Liver (tissue), 8 donors: ENCODE measurements at regions not wholly inside any gene's neighbourhood (a gene's known extent, or its start where the extent isn't known, plus 50 kb on each side); places are given as distances from the start of the nearest gene placed in this dataset.

Source experiments
- DNase-seq: peaks from one replicate; pipeline ENCODE4 v3.0.0-alpha.2; 2017; ENCODE audit warnings: low spot score
- H3K27ac ChIP-seq, 2 donors: one replicate each; pipeline ENCODE4 v1.7.0; 2013; ENCODE audit warnings: inconsistent platforms in 2 of 2, low read length in 2 of 2, control low read depth in 1 of 2, low read depth in 1 of 2, mild to moderate bottlenecking in 1 of 2
- H3K27me3 ChIP-seq, 4 donors: one replicate each; pipeline versions ENCODE4 v1.6.1 to v1.7.0; 2013; ENCODE audit warnings: low read length in 3 of 4, inconsistent platforms in 1 of 4, mild to moderate bottlenecking in 1 of 4, moderate library complexity in 1 of 4; ENCODE audit not compliant: control insufficient read depth in 4 of 4, insufficient read depth in 4 of 4
- H3K36me3 ChIP-seq, 4 donors: one replicate each; pipeline versions ENCODE4 v1.6.1 to v1.7.0; 2013; ENCODE audit warnings: low read length in 3 of 4, mild to moderate bottlenecking in 3 of 4, low read depth in 1 of 4, moderate library complexity in 1 of 4; ENCODE audit not compliant: control insufficient read depth in 4 of 4, insufficient read depth in 3 of 4
- H3K4me1 ChIP-seq, 4 donors: one replicate each; pipeline versions ENCODE4 v1.6.1 to v1.7.0; 2013; ENCODE audit warnings: low read length in 3 of 4, mild to moderate bottlenecking in 3 of 4, moderate library complexity in 1 of 4; ENCODE audit not compliant: control insufficient read depth in 4 of 4, insufficient read depth in 4 of 4
- H3K4me3 ChIP-seq, 3 donors: one replicate each; pipeline versions ENCODE4 v1.6.1 to v1.7.0; 2013; ENCODE audit warnings: low read length in 3 of 3, control low read depth in 1 of 3, low read depth in 1 of 3, mild to moderate bottlenecking in 1 of 3
- H3K9ac ChIP-seq, 2 donors: one replicate each; pipeline ENCODE4 v1.7.0; 2013; ENCODE audit warnings: low read length in 2 of 2, mild to moderate bottlenecking in 2 of 2, moderate library complexity in 2 of 2, control low read depth in 1 of 2, low read depth in 1 of 2
- H3K9me3 ChIP-seq, 4 donors: one replicate each; pipeline versions ENCODE4 v1.6.1 to v1.7.0; 2013; ENCODE audit warnings: low read length in 3 of 4; ENCODE audit not compliant: control insufficient read depth in 4 of 4
- EGR1 ChIP-seq, 2 donors: IDR thresholded peaks; 2 replicates each; pipeline ENCODE4 v1.6.1; 2016 to 2018; ENCODE audit warnings: antibody characterized with exemption in 2 of 2, low read depth in 2 of 2
- FOXA1 ChIP-seq: IDR thresholded peaks from 2 replicates; pipeline ENCODE4 v1.6.1; 2016; ENCODE audit warnings: antibody characterized with exemption
- FOXA2 ChIP-seq: IDR thresholded peaks from 2 replicates; pipeline ENCODE4 v1.6.1; 2016; ENCODE audit warnings: antibody characterized with exemption
- GABPA ChIP-seq, 2 donors: IDR thresholded peaks in 1 of 2; conservative IDR thresholded peaks in 1 of 2; 2 replicates each; pipeline ENCODE4 v1.6.1; 2016; ENCODE audit warnings: antibody characterized with exemption in 2 of 2, mild to moderate bottlenecking in 1 of 2, moderate library complexity in 1 of 2
- HNF4A ChIP-seq, 2 donors: conservative IDR thresholded peaks; 2 replicates each; pipeline ENCODE4 v1.6.1; 2016; ENCODE audit warnings: antibody characterized with exemption in 2 of 2, mild to moderate bottlenecking in 2 of 2
- HNF4G ChIP-seq: IDR thresholded peaks from 2 replicates; pipeline ENCODE4 v1.6.1; 2016; ENCODE audit warnings: antibody characterized with exemption
- JUND ChIP-seq, 2 donors: IDR thresholded peaks; 2 replicates each; pipeline ENCODE4 v1.6.1; 2016; ENCODE audit warnings: antibody characterized with exemption in 2 of 2
- NR2F2 ChIP-seq: IDR thresholded peaks from 2 replicates; pipeline ENCODE4 v1.6.1; 2016; ENCODE audit warnings: antibody characterized with exemption
- RAD21 ChIP-seq, 2 donors: IDR thresholded peaks; 2 replicates each; pipeline ENCODE4 v1.6.1; 2016; ENCODE audit warnings: antibody characterized with exemption in 2 of 2, mild to moderate bottlenecking in 2 of 2
- RXRA ChIP-seq, 2 donors: IDR thresholded peaks; 2 replicates each; pipeline ENCODE4 v1.6.1; 2017 to 2018; ENCODE audit warnings: antibody characterized with exemption in 2 of 2, mild to moderate bottlenecking in 1 of 2
- SP1 ChIP-seq: IDR thresholded peaks from 2 replicates; pipeline ENCODE4 v1.6.1; 2018; ENCODE audit warnings: antibody characterized with exemption, mild to moderate bottlenecking
- TAF1 ChIP-seq: conservative IDR thresholded peaks from 2 replicates; pipeline ENCODE4 v1.6.1; 2016; ENCODE audit warnings: antibody characterized with exemption, mild to moderate bottlenecking
- YY1 ChIP-seq: IDR thresholded peaks from 2 replicates; pipeline ENCODE4 v1.6.1; 2016; ENCODE audit warnings: antibody characterized with exemption, mild to moderate bottlenecking
- WGBS: extraction: QIAGEN DNeasy Blood & Tissue Kit; methylation state at CpG from one replicate; pipeline ENCODE4 v1.1.7; 2013; 5-methylcytosine and 5-hydroxymethylcytosine counted together
- TF ChIP-seq, protein P1 (sequence below): fragments of 150-350 bp; IDR thresholded peaks from 2 replicates; pipeline ENCODE4 v1.5.1; 2017; ENCODE audit warnings: improper control_type of control experiment, low read depth, low read length; ENCODE audit not compliant: missing input control
- TF ChIP-seq, protein P2 (sequence below): IDR thresholded peaks from 2 replicates; pipeline ENCODE4 v1.6.1; 2016; ENCODE audit warnings: antibody characterized with exemption
- TF ChIP-seq, protein P3 (sequence below): IDR thresholded peaks from 2 replicates; pipeline ENCODE4 v1.6.1; 2016; ENCODE audit warnings: antibody characterized with exemption
- TF ChIP-seq, protein P4 (sequence below): IDR thresholded peaks from 2 replicates; pipeline ENCODE4 v1.6.1; 2016; ENCODE audit warnings: antibody characterized with exemption, mild to moderate bottlenecking
- TF ChIP-seq, protein P5 (sequence below): IDR thresholded peaks from 2 replicates; pipeline ENCODE4 v1.6.1; 2016; ENCODE audit warnings: antibody characterized with exemption
- donor health status: healthy.
- donor health status: healthy.
- donor health status: healthy.
- donor health status: healthy.
- donor health status: healthy.

DNA sequence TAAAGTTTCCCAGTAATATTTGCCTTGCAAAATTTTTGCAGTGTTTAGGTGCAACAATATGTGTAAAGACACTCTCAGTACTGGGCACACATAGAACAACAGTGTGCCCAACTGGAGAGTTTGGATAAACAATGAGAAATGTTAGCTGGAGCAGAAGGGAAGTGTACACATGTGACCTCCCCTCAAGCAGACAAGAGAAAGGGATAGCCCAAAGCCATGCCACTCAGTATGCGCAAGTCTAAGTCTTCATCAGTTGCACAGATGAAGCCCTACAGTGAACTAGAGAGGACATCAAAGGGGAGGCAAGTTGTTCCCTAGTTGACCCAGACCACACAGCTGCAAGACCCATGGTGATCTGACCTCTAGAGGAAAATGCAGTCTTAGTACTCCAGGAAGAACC is 97.9 kb upstream of the CDH11 start:
- 93% methylated on average over 1 of the region's 1 CpG for WGBS
- DNase-seq: no peak
- Histone ChIP-seq H3K27me3 (no peaks in the 10 kb centered on the region), H3K9me3 (no peaks in the 10 kb centered on the region), H3K4me1 (no peaks in the 10 kb centered on the region), H3K27ac (no peak overlapping the region), H3K4me3 (no peak overlapping the region), H3K36me3 (no peaks in the 10 kb centered on the region), H3K9ac (no peak overlapping the region)
- TF ChIP-seq JUND (IDR thresholded peaks at IDR 0.05): no peak
- no peak for TF ChIP-seq FOXA2
- TF ChIP-seq, protein P1, sequence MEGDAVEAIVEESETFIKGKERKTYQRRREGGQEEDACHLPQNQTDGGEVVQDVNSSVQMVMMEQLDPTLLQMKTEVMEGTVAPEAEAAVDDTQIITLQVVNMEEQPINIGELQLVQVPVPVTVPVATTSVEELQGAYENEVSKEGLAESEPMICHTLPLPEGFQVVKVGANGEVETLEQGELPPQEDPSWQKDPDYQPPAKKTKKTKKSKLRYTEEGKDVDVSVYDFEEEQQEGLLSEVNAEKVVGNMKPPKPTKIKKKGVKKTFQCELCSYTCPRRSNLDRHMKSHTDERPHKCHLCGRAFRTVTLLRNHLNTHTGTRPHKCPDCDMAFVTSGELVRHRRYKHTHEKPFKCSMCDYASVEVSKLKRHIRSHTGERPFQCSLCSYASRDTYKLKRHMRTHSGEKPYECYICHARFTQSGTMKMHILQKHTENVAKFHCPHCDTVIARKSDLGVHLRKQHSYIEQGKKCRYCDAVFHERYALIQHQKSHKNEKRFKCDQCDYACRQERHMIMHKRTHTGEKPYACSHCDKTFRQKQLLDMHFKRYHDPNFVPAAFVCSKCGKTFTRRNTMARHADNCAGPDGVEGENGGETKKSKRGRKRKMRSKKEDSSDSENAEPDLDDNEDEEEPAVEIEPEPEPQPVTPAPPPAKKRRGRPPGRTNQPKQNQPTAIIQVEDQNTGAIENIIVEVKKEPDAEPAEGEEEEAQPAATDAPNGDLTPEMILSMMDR: no peak
- no peak for TF ChIP-seq SP1
- TF ChIP-seq, protein P2, sequence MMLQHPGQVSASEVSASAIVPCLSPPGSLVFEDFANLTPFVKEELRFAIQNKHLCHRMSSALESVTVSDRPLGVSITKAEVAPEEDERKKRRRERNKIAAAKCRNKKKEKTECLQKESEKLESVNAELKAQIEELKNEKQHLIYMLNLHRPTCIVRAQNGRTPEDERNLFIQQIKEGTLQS: no peak
- no peak for TF ChIP-seq RAD21 (IDR thresholded peaks at IDR 0.05)
- TF ChIP-seq HNF4G: no peak
- TF ChIP-seq NR2F2: no peak
- TF ChIP-seq, protein P3, sequence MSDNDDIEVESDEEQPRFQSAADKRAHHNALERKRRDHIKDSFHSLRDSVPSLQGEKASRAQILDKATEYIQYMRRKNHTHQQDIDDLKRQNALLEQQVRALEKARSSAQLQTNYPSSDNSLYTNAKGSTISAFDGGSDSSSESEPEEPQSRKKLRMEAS: no peak
- TF ChIP-seq, protein P4, sequence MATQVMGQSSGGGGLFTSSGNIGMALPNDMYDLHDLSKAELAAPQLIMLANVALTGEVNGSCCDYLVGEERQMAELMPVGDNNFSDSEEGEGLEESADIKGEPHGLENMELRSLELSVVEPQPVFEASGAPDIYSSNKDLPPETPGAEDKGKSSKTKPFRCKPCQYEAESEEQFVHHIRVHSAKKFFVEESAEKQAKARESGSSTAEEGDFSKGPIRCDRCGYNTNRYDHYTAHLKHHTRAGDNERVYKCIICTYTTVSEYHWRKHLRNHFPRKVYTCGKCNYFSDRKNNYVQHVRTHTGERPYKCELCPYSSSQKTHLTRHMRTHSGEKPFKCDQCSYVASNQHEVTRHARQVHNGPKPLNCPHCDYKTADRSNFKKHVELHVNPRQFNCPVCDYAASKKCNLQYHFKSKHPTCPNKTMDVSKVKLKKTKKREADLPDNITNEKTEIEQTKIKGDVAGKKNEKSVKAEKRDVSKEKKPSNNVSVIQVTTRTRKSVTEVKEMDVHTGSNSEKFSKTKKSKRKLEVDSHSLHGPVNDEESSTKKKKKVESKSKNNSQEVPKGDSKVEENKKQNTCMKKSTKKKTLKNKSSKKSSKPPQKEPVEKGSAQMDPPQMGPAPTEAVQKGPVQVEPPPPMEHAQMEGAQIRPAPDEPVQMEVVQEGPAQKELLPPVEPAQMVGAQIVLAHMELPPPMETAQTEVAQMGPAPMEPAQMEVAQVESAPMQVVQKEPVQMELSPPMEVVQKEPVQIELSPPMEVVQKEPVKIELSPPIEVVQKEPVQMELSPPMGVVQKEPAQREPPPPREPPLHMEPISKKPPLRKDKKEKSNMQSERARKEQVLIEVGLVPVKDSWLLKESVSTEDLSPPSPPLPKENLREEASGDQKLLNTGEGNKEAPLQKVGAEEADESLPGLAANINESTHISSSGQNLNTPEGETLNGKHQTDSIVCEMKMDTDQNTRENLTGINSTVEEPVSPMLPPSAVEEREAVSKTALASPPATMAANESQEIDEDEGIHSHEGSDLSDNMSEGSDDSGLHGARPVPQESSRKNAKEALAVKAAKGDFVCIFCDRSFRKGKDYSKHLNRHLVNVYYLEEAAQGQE: no peak
- no peak for TF ChIP-seq FOXA1
- no peak for TF ChIP-seq YY1
- no peak for TF ChIP-seq EGR1 (IDR thresholded peaks at IDR 0.05; ENCODE audit: low read depth in 2 of 2)
- no peak for TF ChIP-seq GABPA (IDR thresholded peaks at IDR 0.05 in 1 of 2, conservative IDR thresholded peaks at IDR 0.05 in 1 of 2)
- TF ChIP-seq, protein P5, sequence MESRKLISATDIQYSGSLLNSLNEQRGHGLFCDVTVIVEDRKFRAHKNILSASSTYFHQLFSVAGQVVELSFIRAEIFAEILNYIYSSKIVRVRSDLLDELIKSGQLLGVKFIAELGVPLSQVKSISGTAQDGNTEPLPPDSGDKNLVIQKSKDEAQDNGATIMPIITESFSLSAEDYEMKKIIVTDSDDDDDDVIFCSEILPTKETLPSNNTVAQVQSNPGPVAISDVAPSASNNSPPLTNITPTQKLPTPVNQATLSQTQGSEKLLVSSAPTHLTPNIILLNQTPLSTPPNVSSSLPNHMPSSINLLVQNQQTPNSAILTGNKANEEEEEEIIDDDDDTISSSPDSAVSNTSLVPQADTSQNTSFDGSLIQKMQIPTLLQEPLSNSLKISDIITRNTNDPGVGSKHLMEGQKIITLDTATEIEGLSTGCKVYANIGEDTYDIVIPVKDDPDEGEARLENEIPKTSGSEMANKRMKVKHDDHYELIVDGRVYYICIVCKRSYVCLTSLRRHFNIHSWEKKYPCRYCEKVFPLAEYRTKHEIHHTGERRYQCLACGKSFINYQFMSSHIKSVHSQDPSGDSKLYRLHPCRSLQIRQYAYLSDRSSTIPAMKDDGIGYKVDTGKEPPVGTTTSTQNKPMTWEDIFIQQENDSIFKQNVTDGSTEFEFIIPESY: no peak
- TF ChIP-seq TAF1: no peak
- no peak for TF ChIP-seq RXRA (IDR thresholded peaks at IDR 0.05)
- TF ChIP-seq HNF4A (conservative IDR thresholded peaks at IDR 0.05): no peak
